K562 (cell line): ENCODE measurements at regions not wholly inside any gene's neighbourhood (a gene's known extent, or its start where the extent isn't known, plus 50 kb on each side); places are given as distances from the start of the nearest gene placed in this dataset.

Experiments
- ATAC-seq: fragments of 200-7000 bp; cut with Tn5 transposase; 3 replicates; pipeline ENCODE4 v1.9.1; 2020; ENCODE audit warnings: moderate library complexity
- BruUV-seq: library from RNA; stranded (reverse); fragments of 400-500 nt; replicated peaks from 2 replicates; lab custom pipeline; 2021; lab: Mats Ljungman, UMichigan
- CTCF ChIA-PET: fragments of 300-600 bp; formaldehyde crosslinking; extraction: SDS; loops from one replicate; lab custom pipeline; 2021; ENCODE audit warnings: low intra/inter-chr PET ratio; lab: Yijun Ruan, JAX
- POLR2A ChIA-PET: fragments of 300-600, 350-650 bp; sonication (Branson Sonifier 250); formaldehyde crosslinking; extraction: SDS; loops from one replicate; lab custom pipeline; 2021; ENCODE audit warnings: antibody characterized with exemption, inconsistent platforms; lab: Yijun Ruan, JAX
- DNase-seq, 4 experiments: peaks; one replicate each; pipeline versions ENCODE4 v3.0.0 to v3.0.0-alpha.2; 2011 to 2018; ENCODE audit warnings: low spot score in 3 of 4, mixed read lengths in 3 of 4; ENCODE audit errors: extremely low read depth in 1 of 4
- FAIRE-seq: peaks from 2 replicates; lab custom pipeline; 2011; peaks lifted over from hg19 to GRCh38; lab: Jason Lieb, UNC
- H2AFZ ChIP-seq: 2 replicates; pipeline ENCODE4 v1.6.0; 2011; ENCODE audit warnings: low read depth, low read length, control low read depth, inconsistent platforms
- H3K27ac ChIP-seq: fragments of 200-600 bp; 3 replicates; pipeline ENCODE4 v1.8.0; 2011; ENCODE audit warnings: low read depth, mild to moderate bottlenecking, control low read depth, inconsistent platforms, low read length, moderate library complexity, mixed read lengths; ENCODE audit errors: extremely low read depth
- H3K27me3 ChIP-seq, 2 experiments: fragments of 300-600 bp in 1 of 2; 2 replicates in 1 of 2; 3 replicates in 1 of 2; pipeline versions ENCODE4 v1.6.0 to v1.8.0; 2011; ENCODE audit warnings: inconsistent platforms in 2 of 2, low read length in 2 of 2, mild to moderate bottlenecking in 1 of 2, mixed read lengths in 1 of 2, moderate library complexity in 1 of 2; ENCODE audit not compliant: control insufficient read depth in 2 of 2, insufficient read depth in 2 of 2
- H3K36me3 ChIP-seq: fragments of 300-600 bp; 3 replicates; pipeline ENCODE4 v1.8.0; 2011; ENCODE audit warnings: mild to moderate bottlenecking, low read length, inconsistent platforms; ENCODE audit not compliant: control insufficient read depth, insufficient read depth
- H3K4me1 ChIP-seq, 2 experiments: fragments of 200-600 bp in 1 of 2; replicated peaks in 1 of 2; 2 replicates in 1 of 2; 3 replicates in 1 of 2; pipeline versions ENCODE4 v1.5.1 to v1.8.0; 2011; ENCODE audit warnings: inconsistent platforms in 2 of 2, low read length in 2 of 2, mild to moderate bottlenecking in 1 of 2, mixed read lengths in 1 of 2, moderate library complexity in 1 of 2; ENCODE audit not compliant: control insufficient read depth in 2 of 2, insufficient read depth in 2 of 2
- H3K4me2 ChIP-seq: 2 replicates; pipeline ENCODE4 v1.6.1; 2011; ENCODE audit warnings: low read length, control low read depth, inconsistent platforms, mixed read lengths; ENCODE audit not compliant: insufficient read depth
- H3K4me3 ChIP-seq: fragments of 200-600 bp; sonication (generic), shearing (Covaris generic); 2 replicates; pipeline ENCODE4 v1.5.1; 2016; ENCODE audit warnings: control low read depth, inconsistent platforms
- H3K79me2 ChIP-seq: fragments of 200-600 bp; 3 replicates; pipeline ENCODE4 v1.8.0; 2011; ENCODE audit warnings: low read length, inconsistent platforms; ENCODE audit not compliant: control insufficient read depth, insufficient read depth
- H3K9ac ChIP-seq, 2 experiments: 2 replicates each; pipeline versions ENCODE4 v1.6.0 to v1.6.1; 2011; ENCODE audit warnings: low read depth in 2 of 2, low read length in 2 of 2, control low read depth in 1 of 2, inconsistent platforms in 1 of 2, mild to moderate bottlenecking in 1 of 2, mixed read lengths in 1 of 2; ENCODE audit not compliant: insufficient read depth in 1 of 2
- H3K9me1 ChIP-seq: one replicate; pipeline ENCODE4 v1.6.0; 2011; ENCODE audit warnings: inconsistent platforms, mild to moderate bottlenecking, low read length, moderate library complexity; ENCODE audit not compliant: control insufficient read depth, insufficient read depth
- H3K9me3 ChIP-seq: replicated peaks from 2 replicates; pipeline ENCODE4 v1.5.1; 2011; ENCODE audit warnings: low read depth, low read length, inconsistent platforms; ENCODE audit not compliant: control insufficient read depth, insufficient read depth
- H4K20me1 ChIP-seq: replicated peaks from 2 replicates; pipeline ENCODE4 v1.6.1; 2011; ENCODE audit warnings: low read length, inconsistent platforms, mixed read lengths; ENCODE audit not compliant: control insufficient read depth, insufficient read depth
- KDM2B ChIP-seq: fragments of 250-450 bp; sonication (Bioruptor Pico); IDR thresholded peaks from 2 replicates; pipeline ENCODE4 v1.8.0; 2021; ENCODE audit warnings: mild to moderate bottlenecking, moderate library complexity
- NELFE ChIP-seq: IDR thresholded peaks from 2 replicates; pipeline ENCODE4 v1.6.1; 2011; ENCODE audit warnings: mild to moderate bottlenecking; ENCODE audit not compliant: insufficient read depth, insufficient read length
- NRF1 ChIP-seq, 2 experiments: fragments of 450-650 bp; IDR thresholded peaks in 1 of 2; conservative IDR thresholded peaks in 1 of 2; 2 replicates each; pipeline ENCODE4 v1.6.1; 2014; ENCODE audit warnings: mild to moderate bottlenecking in 2 of 2
- PTRF ChIP-seq: fragments of 450-650 bp; IDR thresholded peaks from 2 replicates; pipeline ENCODE4 v1.6.1; 2016; ENCODE audit warnings: mild to moderate bottlenecking, missing genetic modification characterization, missing compliant biosample characterization
- in situ Hi-C: fragments of 300-500 bp; cut with MboI; formaldehyde crosslinking; loops from 4 replicates; pipeline ENCODE4 v1.15.0; 2018; ENCODE audit warnings: inconsistent platforms, mixed read lengths
- intact Hi-C: fragments of 100-400 bp; cut with micrococcal nuclease; formaldehyde crosslinking; loops from 2 replicates; pipeline ENCODE4 v1.14.2; 2022
- TF ChIP-seq, protein P1 (sequence below), 2 experiments: IDR thresholded peaks in 1 of 2; conservative IDR thresholded peaks in 1 of 2; 2 replicates each; pipeline ENCODE4 v1.6.1; 2016; ENCODE audit warnings: low read depth in 2 of 2, mild to moderate bottlenecking in 1 of 2, missing compliant biosample characterization in 1 of 2, missing genetic modification characterization in 1 of 2, moderate library complexity in 1 of 2
- TF ChIP-seq, protein P2 (sequence below): fragments of 250-450 bp; sonication (Bioruptor Pico); IDR thresholded peaks from 2 replicates; pipeline ENCODE4 v1.4.0; 2020; ENCODE audit warnings: mild to moderate bottlenecking
- TF ChIP-seq, protein P3 (sequence below): fragments of 450-650 bp; IDR thresholded peaks from 2 replicates; pipeline ENCODE4 v1.6.1; 2016; ENCODE audit warnings: borderline replicate concordance

DNA sequence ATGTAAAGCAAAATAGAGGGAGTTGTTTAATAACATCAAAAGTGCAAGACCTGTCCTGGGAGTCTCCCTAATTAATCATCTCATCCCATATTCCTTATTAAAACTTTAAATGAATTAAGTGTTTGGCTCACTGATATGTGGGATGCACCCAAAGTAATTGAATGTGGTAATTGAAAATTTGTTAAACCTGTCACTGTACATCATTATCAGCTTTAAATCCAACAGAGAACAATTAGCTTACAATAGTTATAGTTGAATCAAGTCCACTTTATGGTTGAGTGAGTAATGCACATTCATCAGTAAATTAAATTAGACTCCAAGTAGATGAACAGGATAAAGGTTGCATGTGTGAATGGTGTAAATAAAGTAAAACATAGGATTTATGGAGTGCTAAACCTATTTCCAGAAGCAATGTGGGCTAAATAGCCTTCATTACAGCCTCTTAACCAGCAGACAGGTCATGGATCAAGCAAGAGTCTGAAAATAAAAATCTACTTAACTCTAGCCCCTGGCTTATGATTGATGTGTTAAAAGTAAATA, 608.2 kb upstream of the CCDC54 start:
- H3K4me1 ChIP-seq = no peaks in the 10 kb centered on the region
- ChIA-PET POLR2A (no interaction called here), CTCF (no interaction called here)
- H3K4me3 ChIP-seq = no peak overlapping the region
- in situ Hi-C loops = no loop called here
- H4K20me1 ChIP-seq = no peaks in the 10 kb centered on the region
- no peaks in the 10 kb centered on the region for H3K79me2 ChIP-seq
- no peak for FAIRE-seq
- H3K36me3 ChIP-seq = no peaks in the 10 kb centered on the region
- H3K4me2 ChIP-seq = no peak overlapping the region
- H2AFZ ChIP-seq = no peak overlapping the region
- TF ChIP-seq PTRF (tag) = no peak
- TF ChIP-seq, protein P1, sequence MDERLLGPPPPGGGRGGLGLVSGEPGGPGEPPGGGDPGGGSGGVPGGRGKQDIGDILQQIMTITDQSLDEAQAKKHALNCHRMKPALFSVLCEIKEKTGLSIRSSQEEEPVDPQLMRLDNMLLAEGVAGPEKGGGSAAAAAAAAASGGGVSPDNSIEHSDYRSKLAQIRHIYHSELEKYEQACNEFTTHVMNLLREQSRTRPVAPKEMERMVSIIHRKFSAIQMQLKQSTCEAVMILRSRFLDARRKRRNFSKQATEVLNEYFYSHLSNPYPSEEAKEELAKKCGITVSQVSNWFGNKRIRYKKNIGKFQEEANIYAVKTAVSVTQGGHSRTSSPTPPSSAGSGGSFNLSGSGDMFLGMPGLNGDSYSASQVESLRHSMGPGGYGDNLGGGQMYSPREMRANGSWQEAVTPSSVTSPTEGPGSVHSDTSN (CRISPR knock-in tag; IDR thresholded peaks at IDR 0.05; ENCODE audit: low read depth) = no peak
- TF ChIP-seq, protein P1 (tag; conservative IDR thresholded peaks at IDR 0.05; ENCODE audit: low read depth) = no peak
- TF ChIP-seq, protein P2, sequence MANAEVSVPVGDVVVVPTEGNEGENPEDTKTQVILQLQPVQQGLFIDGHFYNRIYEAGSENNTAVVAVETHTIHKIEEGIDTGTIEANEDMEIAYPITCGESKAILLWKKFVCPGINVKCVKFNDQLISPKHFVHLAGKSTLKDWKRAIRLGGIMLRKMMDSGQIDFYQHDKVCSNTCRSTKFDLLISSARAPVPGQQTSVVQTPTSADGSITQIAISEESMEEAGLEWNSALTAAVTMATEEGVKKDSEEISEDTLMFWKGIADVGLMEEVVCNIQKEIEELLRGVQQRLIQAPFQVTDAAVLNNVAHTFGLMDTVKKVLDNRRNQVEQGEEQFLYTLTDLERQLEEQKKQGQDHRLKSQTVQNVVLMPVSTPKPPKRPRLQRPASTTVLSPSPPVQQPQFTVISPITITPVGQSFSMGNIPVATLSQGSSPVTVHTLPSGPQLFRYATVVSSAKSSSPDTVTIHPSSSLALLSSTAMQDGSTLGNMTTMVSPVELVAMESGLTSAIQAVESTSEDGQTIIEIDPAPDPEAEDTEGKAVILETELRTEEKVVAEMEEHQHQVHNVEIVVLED = no peak
- TF ChIP-seq NRF1 (conservative IDR thresholded peaks at IDR 0.05 in 1 of 2, IDR thresholded peaks at IDR 0.05 in 1 of 2) = no peak
- TF ChIP-seq KDM2B = no peak
- no peak for TF ChIP-seq NELFE
- TF ChIP-seq, protein P3, sequence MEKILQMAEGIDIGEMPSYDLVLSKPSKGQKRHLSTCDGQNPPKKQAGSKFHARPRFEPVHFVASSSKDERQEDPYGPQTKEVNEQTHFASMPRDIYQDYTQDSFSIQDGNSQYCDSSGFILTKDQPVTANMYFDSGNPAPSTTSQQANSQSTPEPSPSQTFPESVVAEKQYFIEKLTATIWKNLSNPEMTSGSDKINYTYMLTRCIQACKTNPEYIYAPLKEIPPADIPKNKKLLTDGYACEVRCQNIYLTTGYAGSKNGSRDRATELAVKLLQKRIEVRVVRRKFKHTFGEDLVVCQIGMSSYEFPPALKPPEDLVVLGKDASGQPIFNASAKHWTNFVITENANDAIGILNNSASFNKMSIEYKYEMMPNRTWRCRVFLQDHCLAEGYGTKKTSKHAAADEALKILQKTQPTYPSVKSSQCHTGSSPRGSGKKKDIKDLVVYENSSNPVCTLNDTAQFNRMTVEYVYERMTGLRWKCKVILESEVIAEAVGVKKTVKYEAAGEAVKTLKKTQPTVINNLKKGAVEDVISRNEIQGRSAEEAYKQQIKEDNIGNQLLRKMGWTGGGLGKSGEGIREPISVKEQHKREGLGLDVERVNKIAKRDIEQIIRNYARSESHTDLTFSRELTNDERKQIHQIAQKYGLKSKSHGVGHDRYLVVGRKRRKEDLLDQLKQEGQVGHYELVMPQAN = no peak
- DNase-seq = no peak
- H3K9me1 ChIP-seq = no peaks in the 10 kb centered on the region
- H3K9ac ChIP-seq = no peak overlapping the region
- H3K9me3 ChIP-seq = no peaks in the 10 kb centered on the region
- intact Hi-C loops = no loop called here
- no peak overlapping the region for H3K27ac ChIP-seq
- no TSS peak for BruUV-seq
- H3K27me3 ChIP-seq = no peaks in the 10 kb centered on the region
- ATAC-seq = no peak
